ENCODE measurements at regions not wholly inside any gene's neighbourhood (a gene's known extent, or its start where the extent isn't known, plus 50 kb on each side); places are given as distances from the start of the nearest gene placed in this dataset.

GRCh38 chr2:206389164-206389563, 54.2 kb upstream of the ADAM23 start:
- H3K4me1 ChIP-seq (ENCODE audit: control insufficient read depth, extremely low read depth, insufficient read depth, low read length): no peaks in the 10 kb centered on the region
- no peak overlapping the region for H3K4me2 ChIP-seq (ENCODE audit: control insufficient read depth, extremely low read depth, insufficient read depth, low read depth, low read length)
- DNase-seq (ENCODE audit: low read depth, low spot score) (no peak), FAIRE-seq (no peak)
- peaks cover 2% of the 10 kb centered on the region for H3K9me3 ChIP-seq (ENCODE audit: control insufficient read depth, low read depth, low read length)
- H3K79me2 ChIP-seq (ENCODE audit: control insufficient read depth, insufficient read depth, low read length): no peaks in the 10 kb centered on the region
- no peak overlapping the region for H3K9ac ChIP-seq (ENCODE audit: control insufficient read depth, extremely low read depth, insufficient read depth, low read length)
- H3K27ac ChIP-seq (ENCODE audit: control insufficient read depth, insufficient read depth, low read length): no peak overlapping the region
- no peak overlapping the region for H3K4me3 ChIP-seq (ENCODE audit: control insufficient read depth in 2 of 3, extremely low read depth in 1 of 3, insufficient read depth in 2 of 3, low read depth in 1 of 3, low read length in 3 of 3)
- TF ChIP-seq CTCF (optimal IDR thresholded peaks at IDR 0.05 in 1 of 3, IDR thresholded peaks at IDR 0.05 in 1 of 3, conservative IDR thresholded peaks at IDR 0.05 in 1 of 3; ENCODE audit: extremely low read depth in 1 of 3, insufficient read depth in 2 of 3, low read length in 3 of 3) (no peak), EZH2 (IDR thresholded peaks at IDR 0.05; ENCODE audit: low read length) (no peak)
- H2AFZ ChIP-seq (ENCODE audit: control insufficient read depth, low read length): no peak overlapping the region
- H3K36me3 ChIP-seq (ENCODE audit: control insufficient read depth in 2 of 2, extremely low read depth in 1 of 2, insufficient read depth in 2 of 2, low read length in 2 of 2): no peaks in the 10 kb centered on the region
- no peaks in the 10 kb centered on the region for H3K9me1 ChIP-seq (ENCODE audit: control insufficient read depth, extremely low read depth, insufficient read depth, low read length)
- dilution Hi-C loops (cut with MboI; ENCODE audit: extremely low pct_ligation_motif_present, low sequenced_read_pairs): no loop called here
- H4K20me1 ChIP-seq (ENCODE audit: control insufficient read depth, extremely low read depth, insufficient read depth, low read length): no peaks in the 10 kb centered on the region
- no peaks in the 10 kb centered on the region for H3K27me3 ChIP-seq (ENCODE audit: control insufficient read depth, extremely low read depth, insufficient read depth, low read length)

DNA sequence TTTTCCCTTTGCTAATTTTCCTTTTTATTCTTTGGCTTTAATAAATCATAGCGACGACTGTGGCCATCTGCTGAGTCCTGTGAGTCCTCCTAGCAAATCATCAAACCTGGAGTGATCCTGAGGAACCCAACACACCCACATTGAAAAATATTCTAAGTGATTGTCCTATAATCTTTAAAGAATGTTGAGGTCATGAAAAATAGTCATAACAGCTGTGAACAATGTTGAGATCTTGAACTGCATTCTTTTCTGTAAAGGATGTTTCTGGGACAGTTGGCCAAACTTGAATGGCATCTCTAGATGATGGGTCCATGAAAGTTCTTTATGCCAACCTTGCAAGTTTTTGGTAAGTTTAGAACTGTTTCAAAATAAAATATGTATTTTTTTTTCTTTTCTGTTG, 53.2 kb upstream of the ADAM23 start:
- Histone ChIP-seq H3K27me3 (ENCODE audit: control insufficient read depth, extremely low read depth, insufficient read depth, low read length) (no peaks in the 10 kb centered on the region), H3K79me2 (ENCODE audit: control insufficient read depth, insufficient read depth, low read length) (no peaks in the 10 kb centered on the region), H3K9ac (ENCODE audit: control insufficient read depth, extremely low read depth, insufficient read depth, low read length) (no peak overlapping the region), H3K4me1 (ENCODE audit: control insufficient read depth, extremely low read depth, insufficient read depth, low read length) (no peaks in the 10 kb centered on the region), H3K36me3 (ENCODE audit: control insufficient read depth in 2 of 2, extremely low read depth in 1 of 2, insufficient read depth in 2 of 2, low read length in 2 of 2) (no peaks in the 10 kb centered on the region), H3K27ac (ENCODE audit: control insufficient read depth, insufficient read depth, low read length) (no peak overlapping the region), H3K9me3 (ENCODE audit: control insufficient read depth, low read depth, low read length) (peaks cover 2% of the 10 kb centered on the region), H2AFZ (ENCODE audit: control insufficient read depth, low read length) (no peak overlapping the region), H3K9me1 (ENCODE audit: control insufficient read depth, extremely low read depth, insufficient read depth, low read length) (no peaks in the 10 kb centered on the region), H4K20me1 (ENCODE audit: control insufficient read depth, extremely low read depth, insufficient read depth, low read length) (no peaks in the 10 kb centered on the region), H3K4me3 (ENCODE audit: control insufficient read depth in 2 of 3, extremely low read depth in 1 of 3, insufficient read depth in 2 of 3, low read depth in 1 of 3, low read length in 3 of 3) (no peak overlapping the region), H3K4me2 (ENCODE audit: control insufficient read depth, extremely low read depth, insufficient read depth, low read depth, low read length) (no peak overlapping the region)
- dilution Hi-C loops (cut with MboI; ENCODE audit: extremely low pct_ligation_motif_present, low sequenced_read_pairs): no loop called here
- no peak for DNase-seq (ENCODE audit: low read depth, low spot score)
- TF ChIP-seq EZH2 (IDR thresholded peaks at IDR 0.05; ENCODE audit: low read length) (no peak), CTCF (optimal IDR thresholded peaks at IDR 0.05 in 1 of 3, IDR thresholded peaks at IDR 0.05 in 1 of 3, conservative IDR thresholded peaks at IDR 0.05 in 1 of 3; ENCODE audit: extremely low read depth in 1 of 3, insufficient read depth in 2 of 3, low read length in 3 of 3) (no peak)
- no peak for FAIRE-seq

Data from keratinocyte (primary cell).